Heart right ventricle (tissue), 16 donors: ENCODE measurements at regions not wholly inside any gene's neighbourhood (a gene's known extent, or its start where the extent isn't known, plus 50 kb on each side); places are given as distances from the start of the nearest gene placed in this dataset.

Source experiments
- ATAC-seq, 8 donors: fragments of 200-7000 bp; cut with Tn5 transposase; one replicate each; pipeline ENCODE4 v1.9.1; 2020; ENCODE audit warnings: mild to moderate bottlenecking in 8 of 8, moderate library complexity in 8 of 8, moderate number of reproducible peaks in 1 of 8
- DNase-seq, 2 donors: peaks; one replicate each; pipeline ENCODE4 v3.0.0-alpha.2; 2020
- H3K27ac ChIP-seq, 10 donors: fragments of 200-600 bp; sonication (generic) in 2 of 10; one replicate each; pipeline versions ENCODE4 v1.5.0 to v1.8.0; 2020 to 2022; ENCODE audit warnings: mild to moderate bottlenecking in 3 of 10
- H3K27me3 ChIP-seq, 7 donors: fragments of 200-600 bp; one replicate each; pipeline ENCODE4 v1.8.0; 2021 to 2022; ENCODE audit warnings: mild to moderate bottlenecking in 2 of 7
- H3K36me3 ChIP-seq, 9 donors: fragments of 200-600 bp; sonication (generic) in 1 of 9; one replicate each; pipeline versions ENCODE4 v1.5.0 to v1.8.0; 2020 to 2022; ENCODE audit warnings: mild to moderate bottlenecking in 2 of 9
- H3K4me1 ChIP-seq, 9 donors: fragments of 200-600 bp; sonication (generic) in 1 of 9; one replicate each; pipeline versions ENCODE4 v1.5.0 to v1.8.0; 2020 to 2022; ENCODE audit warnings: mild to moderate bottlenecking in 4 of 9
- H3K4me3 ChIP-seq, 10 donors: fragments of 200-600 bp; sonication (generic) in 2 of 10; one replicate each; pipeline versions ENCODE4 v1.5.0 to v1.8.0; 2020 to 2022; ENCODE audit warnings: mild to moderate bottlenecking in 7 of 10, moderate library complexity in 2 of 10
- H3K9me3 ChIP-seq, 11 donors: fragments of 200-600 bp in 10 of 11; sonication (generic) in 2 of 11; one replicate each; pipeline versions ENCODE4 v1.5.0 to v1.8.0; 2013 to 2022; ENCODE audit warnings: mild to moderate bottlenecking in 2 of 11, control low read depth in 1 of 11, moderate library complexity in 1 of 11
- CTCF ChIP-seq, 9 donors: fragments of 200-600 bp; sonication (generic) in 2 of 9; IDR thresholded peaks; one replicate each; pipeline versions ENCODE4 v1.5.0 to v1.8.0; 2021 to 2022; ENCODE audit warnings: antibody characterized with exemption in 9 of 9, mild to moderate bottlenecking in 5 of 9, moderate library complexity in 1 of 9
- WGBS, 2 donors: extraction: QIAGEN DNeasy Blood & Tissue Kit; methylation state at CpG; one replicate each; pipeline ENCODE4 v1.1.7; 2013; ENCODE audit warnings: inconsistent platforms in 1 of 2; 5-methylcytosine and 5-hydroxymethylcytosine counted together
- intact Hi-C, 10 donors: fragments of 100-400 bp; cut with DNase I; formaldehyde crosslinking; loops; one replicate each; pipeline versions ENCODE4 v1.11.1 to v1.14.2; 2022
- donor health status: Arrhythmogenic right ventricular cardiomyopathy.
- donor health status: ischemic (EF 13 %, LVEDD 7.1; RV severe dilation, severe dysfunction).
- donor health status: healthy with polysubstance abuse.
- donor health status: DM: no; HTN: yes; CAD: no.
- donor health status: DM: no; HTN: no; CAD: no.
- donor health status: ischemic (EF 25% LVEDD 6.9; RV normal size, moderate dysfunction).
- donor health status: ischemic (EF 25% LVEDD 5.7; RV mildly dilated, moderate dysfunction).
- donor health status: healthy.
- donor health status: DM: yes; HTN: yes; CAD: no.
- donor health status: Ischemic cardiomyopathy.
- donor health status: ischemic (EF 35%, LVEDD 5.7; RV mildly dilated, moderate dysfunction).
- donor health status: nonischemic (EF 11% LVEDD 7.7; RV severe dilation, severe dysfunction).
- donor health status: DM: yes; HTN: yes; CAD: no.
- donor health status: PGD.
- donor health status: ischemic (EF 29% LVEDD 5.4; RV normal size, mild dysfunction).
- donor health status: nonischemic (EF 23%, LVEDD 6.1; RV moderate dilation, normal function).

GRCh38 chr9:117858561-117858960 lies 154.4 kb downstream of the TLR4 start:
- no peaks in the 10 kb centered on the region for H3K9me3 ChIP-seq
- ATAC-seq, result no peak
- H3K36me3 ChIP-seq, result no peaks in the 10 kb centered on the region
- TF ChIP-seq CTCF (IDR thresholded peaks at IDR 0.05), result no peak
- DNase-seq, result no peak
- no peak overlapping the region for H3K27ac ChIP-seq
- intact Hi-C loops, result loop anchor here in 1 of 10 donors (10.0 kb wide), 1 partner anchor 54 kb away; no protein-coding TSS in a partner anchor
- H3K4me3 ChIP-seq, result no peak overlapping the region
- 54 to 60% methylated on average over 4 of the region's 4 CpGs for WGBS, 2 donors
- H3K27me3 ChIP-seq, result no peaks in the 10 kb centered on the region
- no peaks in the 10 kb centered on the region for H3K4me1 ChIP-seq

GRCh38 chr9:117860849-117861248 lies 156.6 kb downstream of the TLR4 start:
- ATAC-seq (peak in 1 of 8 donors; percentile 76), DNase-seq (no peak)
- intact Hi-C loops, result no loop called here
- Histone ChIP-seq H3K36me3 (no peaks in the 10 kb centered on the region), H3K27me3 (no peaks in the 10 kb centered on the region), H3K4me1 (no peaks in the 10 kb centered on the region), H3K27ac (no peak overlapping the region), H3K9me3 (no peaks in the 10 kb centered on the region), H3K4me3 (no peak overlapping the region)
- no peak for TF ChIP-seq CTCF (IDR thresholded peaks at IDR 0.05)
- 89 to 90% methylated on average over 1 of the region's 1 CpG for WGBS, 2 donors

- Histone ChIP-seq H3K4me3 (no peak overlapping the region), H3K9me3 (no peaks in the 10 kb centered on the region), H3K4me1 (no peaks in the 10 kb centered on the region), H3K27me3 (no peaks in the 10 kb centered on the region), H3K27ac (no peak overlapping the region), H3K36me3 (no peaks in the 10 kb centered on the region)
- ATAC-seq (no peak), DNase-seq (no peak)
- intact Hi-C loops, result no loop called here
- WGBS, 2 donors, result 66 to 68% methylated on average over 6 of the region's 6 CpGs
- TF ChIP-seq CTCF (IDR thresholded peaks at IDR 0.05), result no peak
Measured at GRCh38 chr9:117864385-117865057, 160.3 kb downstream of the TLR4 start.

- no peak for TF ChIP-seq CTCF (IDR thresholded peaks at IDR 0.05)
- WGBS, 2 donors, result 89 to 93% methylated on average over 1 of the region's 1 CpG
- DNase-seq (no peak), ATAC-seq (no peak)
- Histone ChIP-seq H3K9me3 (no peaks in the 10 kb centered on the region), H3K4me1 (no peaks in the 10 kb centered on the region), H3K27ac (no peak overlapping the region), H3K4me3 (no peak overlapping the region), H3K27me3 (no peaks in the 10 kb centered on the region), H3K36me3 (no peaks in the 10 kb centered on the region)
- intact Hi-C loops, result no loop called here
Measured at GRCh38 chr9:117868594-117868993, 164.4 kb downstream of the TLR4 start.
